SH-SY5Y (cell line): ENCODE measurements at regions not wholly inside any gene's neighbourhood (a gene's known extent, or its start where the extent isn't known, plus 50 kb on each side); places are given as distances from the start of the nearest gene placed in this dataset.

Experiments
- GATA2 ChIP-seq: IDR thresholded peaks from 2 replicates; pipeline ENCODE4 v1.6.1; 2011; ENCODE audit warnings: mild to moderate bottlenecking, low read depth, low read length
- GATA3 ChIP-seq: IDR thresholded peaks from 2 replicates; pipeline ENCODE4 v1.6.1; 2011; ENCODE audit warnings: low read depth, mild to moderate bottlenecking, low read length, moderate library complexity

GRCh38 chr15:31502541-31503229 is 176.1 kb downstream of the KLF13 start:
- TF ChIP-seq GATA2 (no peak), GATA3 (no peak)
